WTC11 (cell line): ENCODE measurements at regions not wholly inside any gene's neighbourhood (a gene's known extent, or its start where the extent isn't known, plus 50 kb on each side); places are given as distances from the start of the nearest gene placed in this dataset.

ENCODE experiments used
- EMX1 ChIP-seq: fragments of 250-450 bp; sonication (Bioruptor Pico); IDR thresholded peaks from 2 replicates; pipeline ENCODE4 v1.8.0; 2021; ENCODE audit warnings: mild to moderate bottlenecking
- GTF2I ChIP-seq: fragments of 250-450 bp; sonication (Bioruptor Pico); conservative IDR thresholded peaks from 2 replicates; pipeline ENCODE4 v1.4.0; 2021; ENCODE audit warnings: mild to moderate bottlenecking
- NR3C1 ChIP-seq: sonication (generic); formaldehyde crosslinking; conservative IDR thresholded peaks from 2 replicates; pipeline ENCODE4 v1.8.1; 2023; ENCODE audit warnings: low read depth, mild to moderate bottlenecking, missing genetic modification reagents
- SMAD3 ChIP-seq: sonication (generic); formaldehyde crosslinking; IDR thresholded peaks from 2 replicates; pipeline ENCODE4 v1.8.0; 2022; ENCODE audit warnings: missing genetic modification reagents, mild to moderate bottlenecking, borderline replicate concordance
- SP1 ChIP-seq: sonication (generic); formaldehyde crosslinking; conservative IDR thresholded peaks from 2 replicates; pipeline ENCODE4 v1.8.1; 2022; ENCODE audit warnings: missing genetic modification reagents
- TEAD1 ChIP-seq: sonication (generic); formaldehyde crosslinking; IDR thresholded peaks from 2 replicates; pipeline ENCODE4 v1.8.0; 2022; ENCODE audit warnings: mild to moderate bottlenecking, missing genetic modification reagents
- TF ChIP-seq, protein P1 (sequence below): fragments of 200-600 bp; IDR thresholded peaks from 2 replicates; pipeline ENCODE4 v1.8.0; 2022; ENCODE audit warnings: antibody characterized with exemption
- TF ChIP-seq, protein P2 (sequence below): sonication (generic); formaldehyde crosslinking; IDR thresholded peaks from 2 replicates; pipeline ENCODE4 v1.8.1; 2023; ENCODE audit warnings: mild to moderate bottlenecking, missing genetic modification reagents, moderate library complexity
- TF ChIP-seq, protein P3 (sequence below): sonication (generic); formaldehyde crosslinking; IDR thresholded peaks from 2 replicates; pipeline ENCODE4 v1.8.0; 2023; ENCODE audit warnings: missing genetic modification reagents, mild to moderate bottlenecking, borderline replicate concordance

DNA sequence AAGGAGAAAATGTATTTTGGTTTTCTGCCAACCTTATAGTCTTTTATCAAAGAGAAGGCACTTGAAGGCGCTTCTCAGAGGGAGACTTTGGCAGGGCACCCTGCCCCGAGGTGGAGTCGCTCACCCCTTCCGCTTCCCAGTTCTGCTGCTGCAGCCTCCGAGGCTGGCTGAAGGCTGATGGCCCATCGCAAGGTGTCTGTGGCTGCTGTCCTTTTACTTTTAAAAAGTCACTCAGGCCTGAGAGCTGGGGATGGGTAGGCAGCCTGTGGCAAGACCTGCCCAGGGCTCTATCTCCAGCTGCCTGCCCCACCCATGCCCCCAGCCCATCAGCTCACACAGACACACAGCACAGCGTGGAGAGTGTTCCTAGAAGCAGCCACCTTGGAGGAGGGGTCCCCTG, 206.6 kb upstream of the CST7 start:
- TF ChIP-seq, protein P1, sequence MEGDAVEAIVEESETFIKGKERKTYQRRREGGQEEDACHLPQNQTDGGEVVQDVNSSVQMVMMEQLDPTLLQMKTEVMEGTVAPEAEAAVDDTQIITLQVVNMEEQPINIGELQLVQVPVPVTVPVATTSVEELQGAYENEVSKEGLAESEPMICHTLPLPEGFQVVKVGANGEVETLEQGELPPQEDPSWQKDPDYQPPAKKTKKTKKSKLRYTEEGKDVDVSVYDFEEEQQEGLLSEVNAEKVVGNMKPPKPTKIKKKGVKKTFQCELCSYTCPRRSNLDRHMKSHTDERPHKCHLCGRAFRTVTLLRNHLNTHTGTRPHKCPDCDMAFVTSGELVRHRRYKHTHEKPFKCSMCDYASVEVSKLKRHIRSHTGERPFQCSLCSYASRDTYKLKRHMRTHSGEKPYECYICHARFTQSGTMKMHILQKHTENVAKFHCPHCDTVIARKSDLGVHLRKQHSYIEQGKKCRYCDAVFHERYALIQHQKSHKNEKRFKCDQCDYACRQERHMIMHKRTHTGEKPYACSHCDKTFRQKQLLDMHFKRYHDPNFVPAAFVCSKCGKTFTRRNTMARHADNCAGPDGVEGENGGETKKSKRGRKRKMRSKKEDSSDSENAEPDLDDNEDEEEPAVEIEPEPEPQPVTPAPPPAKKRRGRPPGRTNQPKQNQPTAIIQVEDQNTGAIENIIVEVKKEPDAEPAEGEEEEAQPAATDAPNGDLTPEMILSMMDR: no peak
- TF ChIP-seq TEAD1 (CRISPR knock-in tag): no peak
- no peak for TF ChIP-seq EMX1 (CRISPR knock-in tag)
- TF ChIP-seq NR3C1: no peak
- no peak for TF ChIP-seq SMAD3 (CRISPR knock-in tag)
- TF ChIP-seq, protein P2, sequence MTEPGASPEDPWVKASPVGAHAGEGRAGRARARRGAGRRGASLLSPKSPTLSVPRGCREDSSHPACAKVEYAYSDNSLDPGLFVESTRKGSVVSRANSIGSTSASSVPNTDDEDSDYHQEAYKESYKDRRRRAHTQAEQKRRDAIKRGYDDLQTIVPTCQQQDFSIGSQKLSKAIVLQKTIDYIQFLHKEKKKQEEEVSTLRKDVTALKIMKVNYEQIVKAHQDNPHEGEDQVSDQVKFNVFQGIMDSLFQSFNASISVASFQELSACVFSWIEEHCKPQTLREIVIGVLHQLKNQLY (CRISPR knock-in tag): no peak
- no peak for TF ChIP-seq GTF2I (CRISPR knock-in tag)
- TF ChIP-seq SP1 (CRISPR knock-in tag): no peak
- TF ChIP-seq, protein P3, sequence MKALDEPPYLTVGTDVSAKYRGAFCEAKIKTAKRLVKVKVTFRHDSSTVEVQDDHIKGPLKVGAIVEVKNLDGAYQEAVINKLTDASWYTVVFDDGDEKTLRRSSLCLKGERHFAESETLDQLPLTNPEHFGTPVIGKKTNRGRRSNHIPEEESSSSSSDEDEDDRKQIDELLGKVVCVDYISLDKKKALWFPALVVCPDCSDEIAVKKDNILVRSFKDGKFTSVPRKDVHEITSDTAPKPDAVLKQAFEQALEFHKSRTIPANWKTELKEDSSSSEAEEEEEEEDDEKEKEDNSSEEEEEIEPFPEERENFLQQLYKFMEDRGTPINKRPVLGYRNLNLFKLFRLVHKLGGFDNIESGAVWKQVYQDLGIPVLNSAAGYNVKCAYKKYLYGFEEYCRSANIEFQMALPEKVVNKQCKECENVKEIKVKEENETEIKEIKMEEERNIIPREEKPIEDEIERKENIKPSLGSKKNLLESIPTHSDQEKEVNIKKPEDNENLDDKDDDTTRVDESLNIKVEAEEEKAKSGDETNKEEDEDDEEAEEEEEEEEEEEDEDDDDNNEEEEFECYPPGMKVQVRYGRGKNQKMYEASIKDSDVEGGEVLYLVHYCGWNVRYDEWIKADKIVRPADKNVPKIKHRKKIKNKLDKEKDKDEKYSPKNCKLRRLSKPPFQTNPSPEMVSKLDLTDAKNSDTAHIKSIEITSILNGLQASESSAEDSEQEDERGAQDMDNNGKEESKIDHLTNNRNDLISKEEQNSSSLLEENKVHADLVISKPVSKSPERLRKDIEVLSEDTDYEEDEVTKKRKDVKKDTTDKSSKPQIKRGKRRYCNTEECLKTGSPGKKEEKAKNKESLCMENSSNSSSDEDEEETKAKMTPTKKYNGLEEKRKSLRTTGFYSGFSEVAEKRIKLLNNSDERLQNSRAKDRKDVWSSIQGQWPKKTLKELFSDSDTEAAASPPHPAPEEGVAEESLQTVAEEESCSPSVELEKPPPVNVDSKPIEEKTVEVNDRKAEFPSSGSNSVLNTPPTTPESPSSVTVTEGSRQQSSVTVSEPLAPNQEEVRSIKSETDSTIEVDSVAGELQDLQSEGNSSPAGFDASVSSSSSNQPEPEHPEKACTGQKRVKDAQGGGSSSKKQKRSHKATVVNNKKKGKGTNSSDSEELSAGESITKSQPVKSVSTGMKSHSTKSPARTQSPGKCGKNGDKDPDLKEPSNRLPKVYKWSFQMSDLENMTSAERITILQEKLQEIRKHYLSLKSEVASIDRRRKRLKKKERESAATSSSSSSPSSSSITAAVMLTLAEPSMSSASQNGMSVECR: no peak
